Heart right ventricle (tissue), 16 donors: ENCODE measurements at regions not wholly inside any gene's neighbourhood (a gene's known extent, or its start where the extent isn't known, plus 50 kb on each side); places are given as distances from the start of the nearest gene placed in this dataset.
"Not testable (repeated sequence)": the region's sequence is repeated elsewhere in the genome, so short reads cannot be mapped to it uniquely, and the experiment has no call there.

Experiments used
- ATAC-seq, 8 donors: fragments of 200-7000 bp; cut with Tn5 transposase; one replicate each; pipeline ENCODE4 v1.9.1; 2020; ENCODE audit warnings: mild to moderate bottlenecking in 8 of 8, moderate library complexity in 8 of 8, moderate number of reproducible peaks in 1 of 8
- DNase-seq, 2 donors: peaks; one replicate each; pipeline ENCODE4 v3.0.0-alpha.2; 2020
- H3K27ac ChIP-seq, 10 donors: fragments of 200-600 bp; sonication (generic) in 2 of 10; one replicate each; pipeline versions ENCODE4 v1.5.0 to v1.8.0; 2020 to 2022; ENCODE audit warnings: mild to moderate bottlenecking in 3 of 10
- H3K27me3 ChIP-seq, 7 donors: fragments of 200-600 bp; one replicate each; pipeline ENCODE4 v1.8.0; 2021 to 2022; ENCODE audit warnings: mild to moderate bottlenecking in 2 of 7
- H3K36me3 ChIP-seq, 9 donors: fragments of 200-600 bp; sonication (generic) in 1 of 9; one replicate each; pipeline versions ENCODE4 v1.5.0 to v1.8.0; 2020 to 2022; ENCODE audit warnings: mild to moderate bottlenecking in 2 of 9
- H3K4me1 ChIP-seq, 9 donors: fragments of 200-600 bp; sonication (generic) in 1 of 9; one replicate each; pipeline versions ENCODE4 v1.5.0 to v1.8.0; 2020 to 2022; ENCODE audit warnings: mild to moderate bottlenecking in 4 of 9
- H3K4me3 ChIP-seq, 10 donors: fragments of 200-600 bp; sonication (generic) in 2 of 10; one replicate each; pipeline versions ENCODE4 v1.5.0 to v1.8.0; 2020 to 2022; ENCODE audit warnings: mild to moderate bottlenecking in 7 of 10, moderate library complexity in 2 of 10
- H3K9me3 ChIP-seq, 11 donors: fragments of 200-600 bp in 10 of 11; sonication (generic) in 2 of 11; one replicate each; pipeline versions ENCODE4 v1.5.0 to v1.8.0; 2013 to 2022; ENCODE audit warnings: mild to moderate bottlenecking in 2 of 11, control low read depth in 1 of 11, moderate library complexity in 1 of 11
- WGBS, 2 donors: extraction: QIAGEN DNeasy Blood & Tissue Kit; methylation state at CpG; one replicate each; pipeline ENCODE4 v1.1.7; 2013; ENCODE audit warnings: inconsistent platforms in 1 of 2; 5-methylcytosine and 5-hydroxymethylcytosine counted together
- intact Hi-C, 10 donors: fragments of 100-400 bp; cut with DNase I; formaldehyde crosslinking; loops; one replicate each; pipeline versions ENCODE4 v1.11.1 to v1.14.2; 2022
- TF ChIP-seq, protein P1 (sequence below), 9 donors: fragments of 200-600 bp; sonication (generic) in 2 of 9; IDR thresholded peaks; one replicate each; pipeline versions ENCODE4 v1.5.0 to v1.8.0; 2021 to 2022; ENCODE audit warnings: antibody characterized with exemption in 9 of 9, mild to moderate bottlenecking in 5 of 9, moderate library complexity in 1 of 9
- donor health status: Arrhythmogenic right ventricular cardiomyopathy.
- donor health status: ischemic (EF 13 %, LVEDD 7.1; RV severe dilation, severe dysfunction).
- donor health status: healthy with polysubstance abuse.
- donor health status: DM: no; HTN: yes; CAD: no.
- donor health status: DM: no; HTN: no; CAD: no.
- donor health status: ischemic (EF 25% LVEDD 6.9; RV normal size, moderate dysfunction).
- donor health status: ischemic (EF 25% LVEDD 5.7; RV mildly dilated, moderate dysfunction).
- donor health status: healthy.
- donor health status: DM: yes; HTN: yes; CAD: no.
- donor health status: Ischemic cardiomyopathy.
- donor health status: ischemic (EF 35%, LVEDD 5.7; RV mildly dilated, moderate dysfunction).
- donor health status: nonischemic (EF 11% LVEDD 7.7; RV severe dilation, severe dysfunction).
- donor health status: DM: yes; HTN: yes; CAD: no.
- donor health status: PGD.
- donor health status: ischemic (EF 29% LVEDD 5.4; RV normal size, mild dysfunction).
- donor health status: nonischemic (EF 23%, LVEDD 6.1; RV moderate dilation, normal function).

DNA sequence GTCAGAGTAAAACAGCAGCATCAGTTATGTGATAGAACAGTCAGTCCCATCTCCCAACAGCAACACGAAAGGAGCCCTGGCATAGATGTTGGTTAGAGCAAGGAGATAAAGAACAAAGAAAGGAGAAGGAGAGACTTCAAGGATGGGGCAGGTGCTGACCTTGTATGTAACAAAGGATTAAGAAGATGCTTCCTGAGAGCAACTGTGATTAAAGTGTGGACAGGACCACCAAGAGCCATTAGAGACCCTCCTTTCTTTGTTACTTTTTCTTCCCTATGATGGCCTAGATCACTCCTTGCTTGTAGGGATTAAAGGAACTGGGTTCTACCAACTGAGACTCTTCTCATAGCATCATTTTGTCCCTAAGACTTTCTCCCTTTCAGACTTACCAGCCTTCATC lies 75.2 kb upstream of the GPR6 start:
- intact Hi-C loops: no loop called here

DNA sequence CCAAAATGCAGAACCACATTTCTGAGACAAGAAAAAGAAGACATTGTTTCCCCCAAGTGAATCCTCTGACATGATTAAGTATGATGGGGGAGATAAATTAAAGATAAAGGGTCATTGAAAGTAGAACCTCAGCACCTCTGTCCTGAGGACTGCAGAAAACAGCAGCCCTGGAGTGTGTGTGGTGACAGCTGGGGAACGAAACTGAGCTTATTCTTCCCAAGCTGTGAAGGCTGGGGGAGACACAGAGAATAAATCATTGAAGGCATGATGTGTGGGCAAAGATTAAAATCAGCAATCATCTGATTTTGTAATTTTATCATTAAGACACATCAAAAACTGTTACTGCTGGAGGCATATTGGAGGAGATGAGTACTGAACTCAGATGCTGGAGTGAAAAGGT lies 67.5 kb upstream of the GPR6 start:
- H3K27me3 ChIP-seq: peaks cover 0 to 5% (median 0%) of the 10 kb centered on the region in 7 donors

More for the DNA sequence above, 75.2 kb upstream of the GPR6 start:
- ATAC-seq (no peak), DNase-seq (no peak)
- Histone ChIP-seq H3K36me3 (no peaks in the 10 kb centered on the region), H3K27me3 (peaks cover 0 to 12% (median 0%) of the 10 kb centered on the region in 7 donors), H3K27ac (no peak overlapping the region), H3K9me3 (peaks cover 0 to 3% (median 0%) of the 10 kb centered on the region in 11 donors), H3K4me3 (no peak overlapping the region), H3K4me1 (no peaks in the 10 kb centered on the region)
- TF ChIP-seq, protein P1, sequence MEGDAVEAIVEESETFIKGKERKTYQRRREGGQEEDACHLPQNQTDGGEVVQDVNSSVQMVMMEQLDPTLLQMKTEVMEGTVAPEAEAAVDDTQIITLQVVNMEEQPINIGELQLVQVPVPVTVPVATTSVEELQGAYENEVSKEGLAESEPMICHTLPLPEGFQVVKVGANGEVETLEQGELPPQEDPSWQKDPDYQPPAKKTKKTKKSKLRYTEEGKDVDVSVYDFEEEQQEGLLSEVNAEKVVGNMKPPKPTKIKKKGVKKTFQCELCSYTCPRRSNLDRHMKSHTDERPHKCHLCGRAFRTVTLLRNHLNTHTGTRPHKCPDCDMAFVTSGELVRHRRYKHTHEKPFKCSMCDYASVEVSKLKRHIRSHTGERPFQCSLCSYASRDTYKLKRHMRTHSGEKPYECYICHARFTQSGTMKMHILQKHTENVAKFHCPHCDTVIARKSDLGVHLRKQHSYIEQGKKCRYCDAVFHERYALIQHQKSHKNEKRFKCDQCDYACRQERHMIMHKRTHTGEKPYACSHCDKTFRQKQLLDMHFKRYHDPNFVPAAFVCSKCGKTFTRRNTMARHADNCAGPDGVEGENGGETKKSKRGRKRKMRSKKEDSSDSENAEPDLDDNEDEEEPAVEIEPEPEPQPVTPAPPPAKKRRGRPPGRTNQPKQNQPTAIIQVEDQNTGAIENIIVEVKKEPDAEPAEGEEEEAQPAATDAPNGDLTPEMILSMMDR (IDR thresholded peaks at IDR 0.05): no peak
- WGBS, 2 donors: 66 to 85% methylated on average over 1 of the region's 1 CpG

DNA sequence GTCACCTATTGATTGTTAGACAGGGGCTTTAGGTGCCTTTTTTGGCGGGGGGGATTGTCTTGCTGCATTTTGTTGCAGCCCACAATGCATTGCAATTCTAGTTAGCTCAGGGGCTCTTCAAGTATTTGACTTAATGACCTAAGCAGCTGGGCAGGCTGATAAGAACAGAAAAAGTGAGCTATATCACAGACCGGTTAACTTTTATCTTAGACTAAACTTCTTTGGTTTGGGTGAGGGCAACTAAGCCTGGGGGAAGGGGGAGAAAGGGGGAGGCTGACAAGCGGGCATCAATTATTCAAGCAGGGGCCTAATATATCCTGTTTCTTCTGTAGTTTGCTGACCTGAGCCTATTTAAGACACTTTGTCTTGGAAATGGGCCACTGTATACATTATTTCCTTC lies 66.0 kb upstream of the GPR6 start:
- WGBS, 2 donors: 34 to 38% methylated on average over 3 of the region's 3 CpGs
- DNase-seq: no peak
- TF ChIP-seq, protein P1 (IDR thresholded peaks at IDR 0.05): no peak
- H3K27ac ChIP-seq: no peak overlapping the region
- no peak for ATAC-seq
- H3K36me3 ChIP-seq: no peaks in the 10 kb centered on the region
- no peaks in the 10 kb centered on the region for H3K4me1 ChIP-seq
- no peaks in the 10 kb centered on the region for H3K27me3 ChIP-seq
- intact Hi-C loops: no loop called here
- H3K4me3 ChIP-seq: no peak overlapping the region
- peaks cover 0 to 1% (median 0%) of the 10 kb centered on the region in 11 donors for H3K9me3 ChIP-seq

More for the DNA sequence above, 67.5 kb upstream of the GPR6 start:
- DNase-seq (no peak), ATAC-seq (no peak)
- no peak overlapping the region for H3K4me3 ChIP-seq
- H3K4me1 ChIP-seq: no peaks in the 10 kb centered on the region
- peaks cover 0 to 3% (median 0%) of the 10 kb centered on the region in 11 donors for H3K9me3 ChIP-seq
- no peak overlapping the region for H3K27ac ChIP-seq
- TF ChIP-seq, protein P1 (IDR thresholded peaks at IDR 0.05): no peak
- WGBS, 2 donors: 20 to 33% methylated on average over 1 of the region's 1 CpG
- no peaks in the 10 kb centered on the region for H3K36me3 ChIP-seq
- intact Hi-C loops: no loop called here

DNA sequence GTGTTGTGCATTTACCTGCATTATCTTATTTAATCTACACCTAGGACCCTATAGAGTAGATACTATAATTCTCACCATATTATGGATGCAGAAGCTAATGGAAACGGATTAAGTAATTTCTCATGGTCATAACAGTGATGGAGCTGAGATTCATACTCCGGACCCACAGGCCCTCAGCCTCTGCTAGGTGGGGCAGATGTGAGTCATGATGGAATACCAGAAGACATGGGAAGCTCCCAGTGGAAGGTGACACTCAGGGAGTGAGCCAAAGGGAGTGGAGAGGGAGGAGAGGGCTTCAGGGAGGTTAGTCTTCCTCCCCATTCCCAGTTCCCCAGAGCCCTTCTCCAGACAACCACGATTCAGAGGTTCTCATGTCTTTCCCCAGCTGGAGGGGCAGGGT lies 65.2 kb upstream of the GPR6 start:
- H3K27ac ChIP-seq: no peak overlapping the region
- ATAC-seq (no peak), DNase-seq (no peak)
- H3K9me3 ChIP-seq: no peaks in the 10 kb centered on the region
- intact Hi-C loops: no loop called here
- no peaks in the 10 kb centered on the region for H3K4me1 ChIP-seq
- no peaks in the 10 kb centered on the region for H3K27me3 ChIP-seq
- TF ChIP-seq, protein P1 (IDR thresholded peaks at IDR 0.05): no peak
- no peak overlapping the region for H3K4me3 ChIP-seq
- 82 to 86% methylated on average over 3 of the region's 3 CpGs for WGBS, 2 donors
- H3K36me3 ChIP-seq: no peaks in the 10 kb centered on the region

DNA sequence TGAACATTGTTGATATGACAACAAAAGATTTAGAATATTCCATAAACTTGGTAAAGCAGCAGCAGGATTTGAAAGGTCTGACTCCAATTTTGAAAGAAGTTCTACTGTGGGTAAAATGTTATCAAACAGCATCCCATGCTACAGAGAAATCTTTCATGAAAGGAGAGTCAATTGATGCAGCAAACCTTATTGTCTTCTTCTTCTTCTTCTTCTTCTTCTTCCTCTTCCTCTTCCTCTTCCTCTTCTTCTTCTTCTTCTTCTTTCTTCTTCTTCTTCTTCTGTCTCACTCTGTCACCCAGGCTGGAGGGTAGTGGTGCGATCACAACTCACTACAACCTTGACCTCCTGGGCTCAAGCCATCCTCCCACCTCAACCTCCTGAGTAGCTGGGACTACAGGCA lies 62.4 kb upstream of the GPR6 start:
- DNase-seq, H3K9me3 ChIP-seq, H3K4me3 ChIP-seq, H3K27ac ChIP-seq, intact Hi-C loops, H3K27me3 ChIP-seq, ATAC-seq, H3K36me3 ChIP-seq, H3K4me1 ChIP-seq: not testable (repeated sequence)
- WGBS, 2 donors: 86 to 97% methylated on average over 1 of the region's 1 CpG
